AG20443 (cell line): ENCODE measurements at regions not wholly inside any gene's neighbourhood (a gene's known extent, or its start where the extent isn't known, plus 50 kb on each side); places are given as distances from the start of the nearest gene placed in this dataset.
"Not testable (repeated sequence)": the region's sequence is repeated elsewhere in the genome, so short reads cannot be mapped to it uniquely, and the experiment has no call there.

Experiments
- DNase-seq: peaks from one replicate; pipeline ENCODE4 v3.0.0; 2012; ENCODE audit warnings: low spot score, mixed read lengths

DNA sequence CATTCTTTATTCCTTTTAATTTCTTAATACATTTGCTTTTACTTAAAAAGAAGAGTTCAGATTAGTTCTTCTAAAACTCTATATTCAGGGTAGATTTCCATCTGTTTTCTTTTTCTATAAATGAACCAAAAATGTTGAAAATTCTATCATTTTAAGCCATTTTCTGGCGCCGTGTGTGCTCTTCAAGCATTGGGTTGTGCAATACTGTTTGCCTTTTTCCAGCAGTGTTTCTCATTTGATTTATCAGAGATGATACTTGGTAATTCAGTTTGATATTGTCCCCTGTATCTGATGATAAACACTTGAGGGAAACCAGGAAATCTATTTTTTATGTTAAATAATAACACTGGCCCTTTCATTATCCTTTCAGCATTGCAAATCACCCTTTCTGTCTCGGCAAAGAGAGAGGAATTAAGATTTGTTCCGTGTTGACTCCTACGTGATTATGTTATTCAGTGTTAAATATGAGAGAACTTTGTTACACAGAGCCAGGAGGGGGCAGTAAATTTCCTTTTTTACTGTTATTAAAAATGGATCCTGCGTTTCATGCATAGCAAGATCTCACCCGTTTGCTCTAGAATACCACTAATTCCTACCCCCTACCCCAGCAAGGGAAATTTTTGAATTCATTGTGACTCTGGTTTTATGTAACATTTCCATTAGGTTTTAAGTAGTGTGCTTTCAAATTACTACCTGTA lies 606.9 kb upstream of the RBFOX1 start:
- DNase-seq, result no peak

DNA sequence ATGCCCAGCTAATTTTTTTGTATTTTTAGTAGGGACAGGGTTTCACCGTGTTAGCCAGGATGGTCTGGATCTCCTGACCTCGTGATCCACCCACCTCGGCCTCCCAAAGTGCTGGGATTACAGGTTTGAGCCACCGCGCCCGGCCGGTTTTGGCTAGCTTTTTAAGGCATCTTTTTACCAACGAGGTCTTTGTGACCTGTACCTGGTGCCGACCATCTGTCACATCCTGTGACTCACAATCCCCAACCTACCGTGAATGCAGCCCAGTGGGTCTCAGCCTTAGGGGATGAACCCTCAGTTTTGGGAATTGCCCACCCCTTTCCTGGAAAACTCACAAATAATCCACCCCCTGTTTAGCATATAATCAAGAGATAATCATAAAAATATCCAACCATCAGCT lies 607.4 kb upstream of the RBFOX1 start:
- not testable (repeated sequence) for DNase-seq

DNA sequence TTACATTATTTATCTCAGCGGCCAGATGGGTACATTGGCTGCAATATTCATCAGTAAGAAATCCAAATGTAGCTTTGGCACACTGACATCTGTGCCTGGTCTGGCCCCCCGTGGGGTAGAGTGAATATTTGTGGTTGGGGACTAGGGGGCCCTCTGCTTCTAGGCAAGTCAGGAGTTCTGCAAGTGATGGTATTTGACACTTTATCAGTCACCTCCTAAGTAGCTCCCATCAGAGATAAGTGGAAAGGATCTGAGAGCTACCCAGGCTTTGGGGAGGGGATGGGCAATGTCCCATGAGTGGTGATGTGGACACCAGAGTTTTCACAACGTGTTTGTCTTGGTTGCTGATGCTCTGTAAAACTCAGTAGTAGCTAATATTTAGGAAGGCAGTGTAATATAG lies 609.9 kb upstream of the RBFOX1 start:
- no peak for DNase-seq

DNA sequence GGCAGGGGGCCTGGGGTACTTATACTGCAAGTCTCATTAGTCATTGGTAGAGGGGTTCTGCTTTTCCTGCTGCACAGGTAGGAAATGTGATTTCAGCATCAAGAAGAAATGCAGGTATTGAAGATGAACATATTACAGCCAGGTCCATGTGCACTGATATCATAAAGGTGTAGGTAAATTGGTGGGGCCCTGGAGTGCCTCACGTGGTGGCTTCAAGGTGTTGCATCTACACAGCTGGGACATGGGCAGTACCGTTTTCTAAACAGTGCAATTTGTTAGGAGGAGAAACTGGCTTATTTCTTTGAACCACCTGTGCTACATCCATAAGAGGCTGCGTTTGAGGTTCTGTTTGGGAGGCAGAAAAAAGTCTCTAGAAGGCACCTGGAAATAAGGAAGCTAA lies 618.1 kb upstream of the RBFOX1 start:
- DNase-seq, result no peak

DNA sequence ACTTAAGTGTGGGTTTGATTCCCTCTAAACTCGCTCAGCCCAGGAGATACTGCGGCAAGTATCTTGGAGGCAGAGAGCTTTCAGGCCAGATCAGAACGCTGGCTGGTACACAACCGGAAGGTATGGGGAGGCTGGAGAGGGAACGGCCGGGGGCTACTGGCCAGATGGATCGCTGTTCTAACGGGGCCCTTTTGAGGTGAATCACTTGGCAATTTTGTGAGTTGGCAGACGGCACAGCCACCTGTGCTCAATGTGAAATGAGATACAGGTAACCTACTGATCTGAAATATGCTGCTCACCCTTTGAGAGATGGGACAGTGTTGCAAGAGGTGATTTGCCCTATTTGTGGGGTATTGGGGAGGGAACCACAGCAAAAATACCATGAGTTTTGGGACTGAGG lies 622.9 kb upstream of the RBFOX1 start:
- no peak for DNase-seq

DNA sequence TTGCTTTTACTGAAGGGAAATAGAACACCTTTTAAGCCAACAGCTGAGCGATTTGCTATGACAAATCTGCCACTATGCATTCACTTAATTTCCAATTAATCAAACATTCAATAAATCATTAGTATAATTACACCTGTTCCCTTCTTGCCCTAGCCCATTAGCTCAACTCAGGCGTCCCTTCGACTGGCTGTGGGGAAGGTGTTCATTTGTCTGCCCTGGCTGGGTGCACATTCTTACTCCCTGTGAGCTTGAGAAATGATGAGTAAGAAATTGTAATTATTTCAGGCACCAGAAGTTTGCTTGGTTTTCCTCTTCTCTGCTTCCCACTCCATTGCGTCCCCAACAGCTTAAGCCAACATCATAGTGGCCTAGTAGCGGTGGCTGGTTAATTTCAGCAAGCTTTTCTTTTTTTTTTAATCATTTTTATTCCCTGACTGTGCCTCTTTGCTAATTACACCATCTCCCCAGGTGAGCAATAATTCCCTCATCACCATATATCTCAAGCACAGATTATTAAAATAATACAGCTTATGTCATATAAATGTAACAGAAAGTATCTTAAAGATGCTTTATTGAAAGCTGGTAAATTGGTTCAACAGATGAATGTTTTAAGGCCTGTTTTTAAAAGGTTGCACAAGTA lies 623.9 kb upstream of the RBFOX1 start:
- no peak for DNase-seq

DNA sequence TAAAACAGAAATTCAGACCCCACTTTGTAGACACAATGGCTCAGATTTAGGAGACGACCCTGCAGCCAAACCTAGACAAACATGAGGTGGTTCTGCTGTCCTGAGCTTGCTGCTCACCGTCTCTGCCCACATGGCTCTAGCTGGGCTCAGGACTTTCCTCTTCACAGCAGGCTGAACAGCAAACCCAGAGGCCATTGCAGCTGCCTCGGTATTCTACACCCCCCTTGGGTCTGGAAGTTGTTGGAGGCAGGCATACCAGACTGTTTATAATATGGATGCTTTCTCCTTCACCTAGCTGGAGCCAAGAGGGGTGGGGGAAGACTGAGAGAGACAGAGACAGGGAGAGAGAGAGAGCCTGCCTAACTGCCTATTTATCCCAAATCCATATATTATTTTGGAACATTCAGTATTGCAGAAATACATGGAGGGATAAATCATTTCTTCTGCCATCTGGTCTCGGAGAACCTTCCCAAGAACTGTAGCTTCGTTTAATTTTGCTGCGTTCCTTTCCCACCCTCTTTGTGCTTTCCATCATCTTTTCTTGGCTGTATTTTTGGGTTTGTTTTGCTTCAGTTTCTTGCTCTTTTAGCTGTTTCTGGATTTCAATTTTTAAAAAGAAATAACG lies 628.2 kb upstream of the RBFOX1 start:
- DNase-seq, result no peak

DNA sequence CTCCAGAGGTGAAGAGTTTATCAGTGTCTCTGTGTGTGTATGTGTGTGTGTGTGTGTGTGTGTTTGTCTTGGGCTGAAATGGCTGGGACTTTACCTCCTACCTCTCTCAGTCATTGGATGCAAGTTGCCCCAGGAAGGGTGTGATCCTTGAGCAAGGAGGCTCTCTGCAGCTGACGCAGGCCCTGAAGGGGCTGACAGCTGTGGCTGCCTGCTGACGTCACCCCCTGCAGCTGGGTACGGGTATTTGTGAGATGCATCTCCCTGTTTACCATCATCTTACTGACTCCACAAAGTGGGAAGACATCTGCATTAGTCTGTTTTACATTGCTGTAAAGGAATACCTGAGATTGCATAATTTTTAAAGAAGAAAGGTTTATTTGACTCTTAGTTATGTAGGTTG lies 631.5 kb upstream of the RBFOX1 start:
- no peak for DNase-seq

DNA sequence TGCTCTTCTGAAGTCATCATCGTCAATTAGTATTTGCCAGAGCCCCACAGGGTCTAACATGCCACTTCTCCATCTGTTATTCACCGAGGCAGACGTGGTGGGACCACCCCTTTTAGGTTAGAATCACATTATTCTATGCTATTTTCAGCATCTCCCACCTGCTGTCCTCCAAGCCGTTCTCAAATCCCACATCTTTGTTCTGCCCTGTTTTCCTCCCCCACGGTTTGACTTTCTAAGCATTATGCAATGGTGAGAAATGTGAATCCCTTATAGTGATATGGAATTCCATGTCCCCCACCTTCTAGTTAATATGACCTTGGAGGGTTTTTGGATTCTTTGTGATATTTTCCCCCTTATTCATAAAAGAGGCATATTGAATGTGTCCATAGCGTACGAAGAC lies 634.1 kb upstream of the RBFOX1 start:
- no peak for DNase-seq

DNA sequence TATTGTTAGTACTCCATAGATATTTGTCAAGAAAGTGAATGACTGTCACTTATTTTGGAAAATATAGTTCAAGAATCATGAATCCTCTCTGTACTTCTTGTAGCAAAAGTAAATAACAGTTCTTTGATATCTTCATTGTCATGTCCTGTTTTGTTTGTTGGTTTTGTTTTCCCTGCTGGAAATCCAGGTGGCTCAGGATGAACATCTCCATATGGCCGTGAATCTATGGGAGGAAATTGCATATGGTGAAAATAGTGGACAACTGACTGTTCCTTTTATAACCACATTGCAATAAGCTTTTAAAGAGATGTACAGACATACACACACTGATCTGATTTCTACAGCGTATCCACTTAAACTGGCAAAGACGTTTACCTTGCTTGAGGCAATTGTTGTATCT lies 637.0 kb upstream of the RBFOX1 start:
- DNase-seq, result no peak

DNA sequence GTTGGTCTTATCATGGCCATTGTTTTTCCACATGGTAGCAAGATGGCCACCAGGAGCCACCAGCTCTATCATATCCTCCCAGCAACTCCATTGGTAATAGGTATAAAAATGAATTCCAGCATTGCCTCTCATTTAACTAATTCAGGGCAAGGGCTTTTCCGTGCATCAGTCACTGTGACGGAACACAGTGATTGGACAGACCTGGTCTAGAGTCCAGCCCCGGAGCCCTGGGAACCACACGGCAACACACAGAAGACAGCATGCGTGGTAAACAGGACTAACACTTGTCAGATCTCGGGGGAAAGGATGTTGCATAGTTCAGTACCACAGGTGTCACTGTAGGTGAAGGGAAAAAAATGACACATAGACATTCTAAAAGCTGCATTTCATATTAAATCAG lies 638.0 kb upstream of the RBFOX1 start:
- no peak for DNase-seq

DNA sequence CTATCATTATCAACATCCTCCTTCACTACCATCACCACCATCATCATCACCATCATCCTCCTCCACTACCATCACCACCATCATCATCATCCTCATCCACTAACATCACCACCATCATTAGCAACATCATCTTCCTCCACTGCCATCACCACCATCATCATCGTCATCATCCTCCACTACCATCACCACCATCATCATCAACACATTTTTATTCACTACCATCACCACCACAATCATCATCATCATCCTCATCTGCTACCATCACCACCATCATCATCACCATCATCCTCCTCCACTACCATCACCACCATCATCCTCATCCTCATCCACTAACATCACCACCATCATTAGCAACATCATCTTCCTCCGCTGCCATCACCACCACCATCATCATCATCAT lies 639.2 kb upstream of the RBFOX1 start:
- not testable (repeated sequence) for DNase-seq

DNA sequence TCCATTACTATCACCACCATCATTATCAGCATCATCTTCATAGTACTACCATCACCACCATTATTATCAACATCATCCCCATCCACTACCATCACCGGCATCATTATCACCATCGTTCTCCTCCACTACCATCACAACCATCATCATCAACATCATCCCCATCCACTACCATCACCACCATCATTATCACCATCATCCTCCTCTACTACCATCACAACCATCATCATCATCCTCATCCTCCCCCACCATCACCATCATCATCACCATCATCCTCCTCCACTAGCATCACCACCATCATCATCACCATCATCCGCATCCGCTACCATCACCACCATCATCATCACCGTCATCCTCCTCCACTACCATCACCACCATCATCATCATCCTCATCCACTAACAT lies 639.8 kb upstream of the RBFOX1 start:
- DNase-seq, result no peak

DNA sequence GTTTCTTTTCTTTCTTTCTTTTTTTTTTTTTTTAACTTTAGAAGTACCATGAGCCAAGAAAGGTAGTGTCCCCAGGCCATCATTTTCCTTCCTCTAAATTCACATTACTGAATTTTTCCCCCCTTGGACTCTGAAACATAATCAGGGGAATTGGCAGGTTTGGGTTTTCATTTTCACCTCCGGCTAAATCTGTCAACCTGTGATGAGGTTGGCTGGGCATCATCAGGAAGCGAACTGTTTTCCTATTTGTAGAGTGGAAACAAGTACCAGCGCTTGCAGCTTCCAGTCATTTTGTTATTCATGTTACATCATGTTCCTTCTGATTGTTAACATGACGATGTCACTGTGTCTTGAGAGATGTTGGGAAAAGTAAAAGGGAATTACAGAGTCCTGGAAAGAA lies 641.9 kb upstream of the RBFOX1 start:
- DNase-seq, result no peak

DNA sequence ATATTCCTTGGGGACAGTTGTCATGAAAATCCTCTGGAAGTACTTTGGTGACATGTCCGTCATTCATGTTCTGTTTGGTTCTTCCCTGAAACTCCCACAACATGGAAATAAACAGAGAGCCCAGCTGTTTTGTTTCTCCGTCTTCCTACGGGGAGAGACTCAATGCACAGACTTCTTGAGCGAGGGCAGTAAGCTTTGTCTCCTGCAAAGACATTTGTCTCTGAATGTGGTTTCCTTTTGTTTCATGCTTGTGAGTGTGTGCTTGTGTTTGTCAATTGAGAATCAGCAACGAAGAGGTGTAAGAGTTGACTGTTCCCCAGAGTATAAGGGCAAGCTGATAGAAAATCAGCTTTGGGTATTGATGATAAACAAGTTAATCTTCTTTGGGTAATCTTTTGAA lies 643.0 kb upstream of the RBFOX1 start:
- no peak for DNase-seq

DNA sequence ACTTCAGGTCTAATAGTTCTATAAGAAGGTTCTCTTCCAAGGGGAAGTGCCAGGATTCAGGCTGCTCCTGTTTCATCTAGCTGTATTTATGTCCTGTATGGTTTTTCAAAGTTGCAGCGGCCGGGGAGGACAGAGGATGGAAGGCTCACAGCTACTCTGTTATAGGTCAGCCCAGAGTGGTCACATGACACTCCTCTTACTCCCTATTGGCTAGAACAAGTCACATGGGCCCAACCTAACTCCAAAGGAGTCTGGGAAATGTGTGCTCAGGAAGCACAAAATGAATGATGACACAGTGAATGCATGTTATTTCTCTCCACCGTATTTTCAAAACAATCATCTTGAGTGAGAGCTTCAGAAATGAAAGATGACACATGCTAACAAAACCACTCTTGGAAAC lies 645.1 kb upstream of the RBFOX1 start:
- DNase-seq, result no peak

DNA sequence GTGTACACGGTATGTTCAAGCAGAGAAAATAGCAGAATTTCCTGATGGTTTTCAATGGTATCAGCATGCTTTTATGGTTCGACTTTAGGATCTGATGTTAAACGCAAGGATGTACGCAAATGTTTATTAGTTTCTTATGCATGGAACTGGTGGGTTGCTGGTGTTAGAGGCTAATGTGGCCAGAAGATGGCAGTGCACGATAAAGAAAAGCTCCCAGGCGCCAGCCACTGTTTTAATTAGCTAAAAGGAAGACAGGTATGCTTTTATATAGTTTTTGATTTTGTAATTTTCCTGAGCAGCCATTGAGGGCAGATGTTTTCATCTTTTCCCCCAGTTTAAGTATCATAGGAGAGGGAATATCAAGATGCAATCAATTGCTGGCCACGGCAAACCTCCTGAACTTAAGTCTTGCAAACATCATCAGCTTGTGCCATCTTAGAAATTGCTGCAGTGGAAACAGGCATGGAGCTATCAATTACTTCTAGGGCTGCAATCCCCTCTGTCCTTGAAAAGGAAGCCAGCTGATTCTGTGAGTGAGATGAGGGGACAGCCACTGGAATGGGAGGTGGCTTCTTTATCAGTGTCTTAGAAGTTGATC lies 648.5 kb upstream of the RBFOX1 start:
- DNase-seq, result no peak

DNA sequence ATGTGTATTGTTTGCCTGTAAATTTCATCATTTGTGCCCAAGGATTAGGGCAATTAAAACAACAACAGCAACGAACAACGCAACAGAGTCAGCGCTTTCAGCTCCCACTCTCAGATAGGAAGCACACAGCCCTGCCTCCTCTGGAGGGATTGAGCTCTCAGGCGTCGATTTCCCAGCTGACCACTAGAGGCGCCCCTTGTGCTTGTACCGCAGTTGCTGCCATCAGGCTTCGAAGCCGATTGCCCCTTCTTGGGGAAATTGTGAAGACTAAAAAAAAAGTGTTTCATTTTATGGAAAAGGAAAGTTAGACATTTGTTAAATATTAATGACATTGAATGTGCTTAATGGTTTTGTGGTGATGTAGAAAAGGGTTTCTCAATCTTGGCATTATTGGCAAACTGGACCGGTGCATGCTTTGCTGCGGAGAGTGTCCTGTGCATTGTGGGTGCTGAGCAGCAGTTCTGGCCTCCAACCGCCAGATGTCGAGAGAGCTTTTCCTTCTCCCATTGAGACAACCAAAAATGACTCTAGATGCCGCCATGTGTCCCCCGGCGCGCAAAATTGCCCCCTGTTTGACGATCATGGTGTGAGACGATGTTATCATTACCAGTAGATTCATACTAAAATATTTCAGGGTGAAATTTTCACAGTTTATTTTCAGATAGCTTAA lies 650.4 kb upstream of the RBFOX1 start:
- no peak for DNase-seq

DNA sequence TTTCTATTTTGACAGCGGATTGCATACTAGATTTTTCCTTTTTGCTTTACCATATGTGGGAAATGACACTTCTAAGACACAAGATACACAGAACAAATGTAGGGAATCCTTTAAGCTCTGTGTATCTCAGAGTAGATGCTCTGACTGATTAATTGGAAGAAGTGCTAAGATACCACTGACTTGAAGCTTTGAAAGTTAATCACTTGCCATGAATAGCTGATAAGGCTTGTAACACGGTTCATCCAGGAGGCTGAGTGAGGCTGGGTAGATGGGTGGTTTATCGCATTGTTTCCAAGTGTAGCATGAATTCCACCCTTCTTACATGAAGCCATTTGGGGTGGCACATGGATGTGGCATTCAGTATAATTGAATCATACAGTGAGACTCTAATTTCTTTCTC lies 654.1 kb upstream of the RBFOX1 start:
- DNase-seq, result no peak

DNA sequence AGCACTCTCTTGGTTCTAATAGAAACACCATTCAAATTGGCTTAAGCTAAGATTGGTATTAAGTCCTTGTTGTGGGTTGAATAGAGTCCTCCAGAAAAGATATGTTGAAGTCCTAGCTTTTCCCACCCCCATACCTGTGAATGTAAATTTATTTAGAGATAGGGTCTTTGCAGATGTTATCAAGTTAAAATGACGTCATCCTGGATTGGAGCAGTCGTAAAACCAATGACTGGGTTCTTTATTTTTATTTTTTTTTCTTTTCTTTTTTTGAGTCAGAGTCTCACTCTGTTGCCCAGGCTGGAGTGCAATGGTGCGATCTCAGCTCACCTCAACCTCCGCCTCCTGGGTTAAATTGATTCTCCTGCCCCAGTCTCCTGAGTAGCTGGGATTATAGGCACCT lies 658.6 kb upstream of the RBFOX1 start:
- DNase-seq, result no peak

DNA sequence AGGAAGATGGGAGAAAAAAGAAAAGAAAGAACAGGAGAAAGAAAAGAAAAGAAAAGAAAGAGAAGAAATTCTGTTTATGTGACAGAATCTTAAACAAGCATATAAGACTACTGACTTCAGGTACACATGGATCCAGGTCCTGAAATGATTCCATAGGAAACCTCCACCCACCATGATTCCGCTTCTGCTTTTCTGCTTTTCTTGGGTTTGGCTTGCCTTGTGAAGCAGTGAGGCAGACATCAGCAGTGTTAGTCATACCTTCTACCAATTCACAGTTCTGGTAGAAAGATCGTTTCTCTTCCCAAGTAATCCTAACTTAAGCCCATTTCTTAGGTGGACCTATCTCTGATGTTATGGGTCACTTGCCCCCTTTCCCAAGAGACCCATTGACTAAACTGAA lies 660.1 kb upstream of the RBFOX1 start:
- no peak for DNase-seq

DNA sequence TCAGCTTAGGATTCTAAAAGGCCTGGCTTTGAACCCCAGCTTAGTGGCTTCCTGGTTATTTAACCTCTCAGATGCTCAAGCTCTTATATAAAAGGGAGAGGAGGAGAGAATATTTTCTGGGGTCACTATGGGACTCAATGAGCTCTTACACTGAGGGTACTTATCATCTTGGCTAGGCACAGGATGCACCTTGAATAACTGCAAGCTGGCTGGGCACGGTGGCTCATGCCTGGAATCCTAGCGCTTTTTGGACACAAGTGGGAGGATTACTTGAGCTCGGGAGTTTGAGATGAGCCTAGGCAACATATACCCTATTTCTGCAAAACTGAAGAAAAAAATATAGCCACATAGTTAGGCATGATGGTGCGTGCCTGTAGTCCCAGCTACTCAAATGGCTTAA lies 665.3 kb upstream of the RBFOX1 start:
- DNase-seq, result no peak

DNA sequence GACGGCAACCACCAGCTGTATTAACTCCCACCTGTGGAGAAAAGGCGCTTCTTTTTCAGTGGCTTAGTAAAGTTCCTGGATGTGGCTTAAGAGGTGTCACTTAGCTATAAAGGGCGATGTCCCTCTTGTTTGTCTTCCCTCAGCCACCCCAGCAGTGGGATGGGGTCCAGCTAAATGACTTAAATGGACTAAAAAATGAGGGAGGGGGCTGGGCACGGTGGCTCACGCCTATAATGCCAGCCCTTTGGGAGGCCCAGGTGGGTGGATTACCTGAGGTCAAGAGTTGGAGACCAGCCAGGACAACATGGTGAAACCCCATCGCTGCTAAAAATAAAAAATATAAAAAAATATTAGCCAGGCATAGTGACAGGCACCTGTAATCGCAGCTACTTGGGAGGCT lies 667.5 kb upstream of the RBFOX1 start:
- no peak for DNase-seq
